ENCODE measurements at regions not wholly inside any gene's neighbourhood (a gene's known extent, or its start where the extent isn't known, plus 50 kb on each side); places are given as distances from the start of the nearest gene placed in this dataset.

DNA sequence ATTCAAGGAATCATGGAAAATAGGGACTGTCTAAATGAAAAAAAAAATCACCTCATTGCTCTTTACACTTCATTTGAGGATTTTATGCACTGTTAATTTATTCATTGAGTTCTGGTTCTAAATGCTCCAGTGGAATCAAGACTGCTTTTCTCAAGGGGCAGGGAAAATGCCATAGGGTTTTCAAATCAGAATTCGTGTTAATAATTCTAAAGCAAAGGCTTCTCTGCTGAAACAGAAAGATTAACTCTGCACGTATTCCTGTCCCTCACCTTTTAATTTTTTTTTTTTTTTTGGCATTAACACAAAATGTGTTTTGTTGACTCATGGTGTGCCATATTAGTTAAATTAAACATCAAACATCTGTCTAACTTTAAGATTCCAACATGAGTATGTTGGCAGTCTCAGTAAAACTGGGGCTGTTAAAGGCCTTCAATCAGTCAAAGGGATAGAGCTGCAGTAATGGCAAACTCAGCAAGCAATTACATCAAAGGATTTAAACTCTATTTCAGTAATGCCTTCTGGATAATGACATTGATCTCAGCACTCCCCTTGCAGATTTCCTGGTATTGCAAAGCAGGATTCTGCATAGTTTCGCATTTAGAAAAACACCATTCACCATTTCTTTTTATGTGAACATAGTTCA lies 878.1 kb downstream of the RAPGEF2 start:
- TF ChIP-seq POLR2AphosphoS5 (IDR thresholded peaks at IDR 0.05) (no peak), POLR2A (IDR thresholded peaks at IDR 0.05) (no peak), EP300 (IDR thresholded peaks at IDR 0.05) (no peak)
- TF ChIP-seq, protein P1, sequence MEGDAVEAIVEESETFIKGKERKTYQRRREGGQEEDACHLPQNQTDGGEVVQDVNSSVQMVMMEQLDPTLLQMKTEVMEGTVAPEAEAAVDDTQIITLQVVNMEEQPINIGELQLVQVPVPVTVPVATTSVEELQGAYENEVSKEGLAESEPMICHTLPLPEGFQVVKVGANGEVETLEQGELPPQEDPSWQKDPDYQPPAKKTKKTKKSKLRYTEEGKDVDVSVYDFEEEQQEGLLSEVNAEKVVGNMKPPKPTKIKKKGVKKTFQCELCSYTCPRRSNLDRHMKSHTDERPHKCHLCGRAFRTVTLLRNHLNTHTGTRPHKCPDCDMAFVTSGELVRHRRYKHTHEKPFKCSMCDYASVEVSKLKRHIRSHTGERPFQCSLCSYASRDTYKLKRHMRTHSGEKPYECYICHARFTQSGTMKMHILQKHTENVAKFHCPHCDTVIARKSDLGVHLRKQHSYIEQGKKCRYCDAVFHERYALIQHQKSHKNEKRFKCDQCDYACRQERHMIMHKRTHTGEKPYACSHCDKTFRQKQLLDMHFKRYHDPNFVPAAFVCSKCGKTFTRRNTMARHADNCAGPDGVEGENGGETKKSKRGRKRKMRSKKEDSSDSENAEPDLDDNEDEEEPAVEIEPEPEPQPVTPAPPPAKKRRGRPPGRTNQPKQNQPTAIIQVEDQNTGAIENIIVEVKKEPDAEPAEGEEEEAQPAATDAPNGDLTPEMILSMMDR (IDR thresholded peaks at IDR 0.05): no peak

All from sigmoid colon (tissue), 4 donors.